HUDEP-2 (cell line): ENCODE measurements at regions not wholly inside any gene's neighbourhood (a gene's known extent, or its start where the extent isn't known, plus 50 kb on each side); places are given as distances from the start of the nearest gene placed in this dataset.

Source experiments
- DNase-seq, 76 experiments: peaks; one replicate each; lab custom pipeline; 2025; ENCODE audit not compliant: unreplicated experiment in 76 of 76; lab: John Stamatoyannopoulos, UW

- DNase-seq: no peak
Measured at GRCh38 chr3:151990696-151991376, 117.4 kb downstream of the SUCNR1 start.

- DNase-seq: no peak
Measured at GRCh38 chr3:151992326-151993041, 119.0 kb downstream of the SUCNR1 start.

GRCh38 chr3:151995091-151995490 lies 121.6 kb downstream of the SUCNR1 start:
- no peak for DNase-seq

- peak in 44 of 76 experiments; percentile 1 to 69 (median 24) for DNase-seq
Measured at GRCh38 chr3:151998744-151999143, 125.3 kb downstream of the SUCNR1 start.

- no peak for DNase-seq
Measured at GRCh38 chr3:151999936-152000335, 126.5 kb downstream of the SUCNR1 start.

- DNase-seq: no peak
Measured at GRCh38 chr3:152011812-152012735, 138.6 kb downstream of the SUCNR1 start.

GRCh38 chr3:152019508-152019907 lies 146.1 kb downstream of the SUCNR1 start:
- DNase-seq: no peak

- peak in 33 of 76 experiments; percentile 2 to 68 (median 28) for DNase-seq
Measured at GRCh38 chr3:152021951-152022461, 148.6 kb downstream of the SUCNR1 start.

- no peak for DNase-seq
Measured at GRCh38 chr3:152026033-152026556, 152.7 kb downstream of the SUCNR1 start.

GRCh38 chr3:152030320-152030719 lies 156.9 kb downstream of the SUCNR1 start:
- DNase-seq: no peak

- no peak for DNase-seq
Measured at GRCh38 chr3:152031321-152031720, 157.9 kb downstream of the SUCNR1 start.

GRCh38 chr3:152037297-152037696 lies 163.9 kb downstream of the SUCNR1 start:
- no peak for DNase-seq

GRCh38 chr3:152037953-152038352 lies 164.5 kb downstream of the SUCNR1 start:
- no peak for DNase-seq

GRCh38 chr3:152038490-152038889 lies 165.0 kb downstream of the SUCNR1 start:
- no peak for DNase-seq

GRCh38 chr3:152039887-152040286 lies 166.4 kb downstream of the SUCNR1 start:
- no peak for DNase-seq

- peak in 1 of 76 experiments; percentile 4 for DNase-seq
Measured at GRCh38 chr3:152040319-152040718, 166.9 kb downstream of the SUCNR1 start.

- no peak for DNase-seq
Measured at GRCh38 chr3:152043620-152044019, 170.2 kb downstream of the SUCNR1 start.

- no peak for DNase-seq
Measured at GRCh38 chr3:152046280-152046679, 172.8 kb downstream of the SUCNR1 start.

GRCh38 chr3:152047465-152047864 lies 174.0 kb downstream of the SUCNR1 start:
- no peak for DNase-seq

GRCh38 chr3:152048831-152049230 lies 175.4 kb downstream of the SUCNR1 start:
- no peak for DNase-seq

GRCh38 chr3:152050903-152051302 lies 177.5 kb downstream of the SUCNR1 start:
- DNase-seq: no peak
